HG02885 (cell line): ENCODE measurements at regions not wholly inside any gene's neighbourhood (a gene's known extent, or its start where the extent isn't known, plus 50 kb on each side); places are given as distances from the start of the nearest gene placed in this dataset.
"Not testable (repeated sequence)": the region's sequence is repeated elsewhere in the genome, so short reads cannot be mapped to it uniquely, and the experiment has no call there.

Experiments used
- ATAC-seq: cut with Tn5 transposase; IDR thresholded peaks from one replicate; pipeline ENCODE4 v1.9.1; 2021; ENCODE audit warnings: mild to moderate bottlenecking; ENCODE audit not compliant: unreplicated experiment, poor library complexity

DNA sequence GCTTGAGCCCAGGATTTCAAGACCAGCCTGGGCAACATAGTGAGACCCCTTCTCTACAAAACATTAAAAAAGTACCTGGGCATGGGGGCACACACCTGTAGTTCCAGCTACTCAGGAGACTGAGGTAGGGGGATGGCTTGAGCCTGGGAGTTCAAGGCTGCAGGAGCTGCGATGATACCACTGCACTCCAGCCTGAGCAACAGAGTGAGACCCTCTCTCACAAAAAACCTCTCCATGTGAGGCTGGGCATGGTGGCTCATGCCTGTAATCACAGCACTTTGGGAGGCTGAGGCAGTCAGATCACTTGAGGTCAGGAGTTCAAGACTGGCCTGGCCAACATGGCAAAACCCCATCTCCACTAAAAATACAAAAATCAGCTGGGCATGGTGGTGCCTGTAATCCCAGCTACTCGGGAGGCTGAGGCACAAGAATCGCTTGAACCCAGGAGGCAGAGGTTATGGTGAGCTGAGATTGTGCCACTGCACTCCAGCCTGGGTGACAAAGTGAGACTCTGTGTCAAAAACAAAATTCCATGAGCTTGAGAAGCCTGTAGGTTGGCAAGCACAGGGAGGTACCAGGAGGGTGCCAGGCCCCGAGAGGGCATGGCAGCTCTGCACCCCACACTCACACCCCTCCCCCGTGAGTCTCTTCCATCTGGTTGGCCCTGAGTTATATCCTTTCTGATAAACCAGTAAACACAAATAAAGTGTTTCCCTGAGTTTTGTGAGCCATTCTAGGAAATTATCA, 88.8 kb downstream of the KCNJ18 start:
- not testable (repeated sequence) for ATAC-seq

DNA sequence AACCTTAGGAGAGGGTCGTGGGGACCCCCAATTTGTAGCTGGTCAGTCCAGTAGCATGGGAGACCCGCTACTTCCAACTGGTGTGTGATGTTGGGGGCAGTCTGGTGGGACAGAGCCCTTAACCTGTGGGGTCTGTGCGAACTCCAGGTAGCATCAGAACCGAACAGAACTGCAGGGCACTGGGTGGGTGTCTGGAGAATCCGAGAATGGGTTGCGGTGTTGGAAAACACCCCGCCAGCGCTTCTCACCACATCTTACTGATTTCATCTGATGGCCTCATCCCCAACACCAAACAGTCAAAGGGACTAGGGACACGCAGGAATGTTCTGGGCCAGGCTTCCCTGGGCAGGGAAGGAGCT, 89.3 kb downstream of the KCNJ18 start:
- not testable (repeated sequence) for ATAC-seq

DNA sequence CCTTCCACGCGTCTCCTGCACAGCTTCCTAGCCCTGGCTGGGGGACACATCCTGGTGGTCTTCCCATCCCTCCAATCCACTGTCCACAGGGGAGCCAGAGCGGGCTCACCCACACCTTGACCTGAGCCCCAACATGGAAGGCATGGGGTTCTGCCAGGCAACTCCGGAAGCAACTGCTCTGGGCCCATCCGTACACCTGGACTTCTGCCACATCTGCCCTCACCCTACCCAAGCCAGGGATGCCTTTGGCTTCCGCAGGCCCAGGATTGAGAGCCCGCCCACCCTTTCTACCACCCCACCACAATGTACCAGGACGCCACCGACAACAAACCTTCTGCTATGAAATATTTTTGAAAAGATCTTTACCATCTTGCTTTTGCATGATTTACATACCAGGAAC, 89.8 kb downstream of the KCNJ18 start:
- not testable (repeated sequence) for ATAC-seq

- not testable (repeated sequence) for ATAC-seq
These were observed 90.3 kb downstream of the KCNJ18 start for GRCh38 chr17:21782604-21783003.

DNA sequence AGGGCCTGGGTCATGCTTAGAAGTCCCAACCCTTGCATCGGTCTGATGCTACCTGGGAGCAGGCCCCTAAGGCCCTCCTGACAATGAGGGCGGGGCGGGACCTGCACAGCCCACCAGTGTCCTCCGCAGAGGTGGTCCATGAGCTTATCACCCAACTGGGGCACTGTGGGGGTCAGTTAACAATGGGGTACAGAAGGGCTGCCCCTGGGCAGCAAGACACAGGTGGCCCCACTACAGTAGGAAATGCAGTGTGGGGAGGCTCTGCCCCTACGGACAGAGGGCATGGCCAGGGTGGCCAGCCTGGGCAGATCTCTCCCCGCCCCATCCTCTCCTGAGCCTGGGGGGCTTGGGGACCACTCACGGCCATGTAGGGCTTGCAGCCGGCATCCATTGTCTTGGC, 90.7 kb downstream of the KCNJ18 start:
- not testable (repeated sequence) for ATAC-seq

DNA sequence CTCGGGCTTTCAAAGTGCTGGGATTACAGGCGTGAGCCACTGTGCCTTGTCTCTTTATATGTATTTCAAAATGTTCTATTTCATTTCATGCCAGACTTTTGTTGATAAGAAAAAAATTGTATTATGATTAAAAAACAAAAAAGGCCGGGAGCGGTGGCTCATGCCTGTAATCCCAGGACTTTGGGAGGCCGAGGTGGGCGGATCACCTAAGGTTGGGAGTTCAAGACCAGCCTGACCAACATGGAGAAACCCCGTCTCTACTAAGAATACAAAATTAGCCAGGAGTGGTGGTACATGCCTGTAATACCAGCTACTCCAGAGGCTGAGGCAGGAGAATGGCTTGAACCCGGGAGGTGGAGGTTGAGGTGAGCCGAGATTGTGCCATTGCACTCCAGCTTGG, 121.9 kb downstream of the KCNJ18 start:
- not testable (repeated sequence) for ATAC-seq

- ATAC-seq: no peak
These were observed 122.5 kb downstream of the KCNJ18 start for GRCh38 chr17:21814776-21815175.

DNA sequence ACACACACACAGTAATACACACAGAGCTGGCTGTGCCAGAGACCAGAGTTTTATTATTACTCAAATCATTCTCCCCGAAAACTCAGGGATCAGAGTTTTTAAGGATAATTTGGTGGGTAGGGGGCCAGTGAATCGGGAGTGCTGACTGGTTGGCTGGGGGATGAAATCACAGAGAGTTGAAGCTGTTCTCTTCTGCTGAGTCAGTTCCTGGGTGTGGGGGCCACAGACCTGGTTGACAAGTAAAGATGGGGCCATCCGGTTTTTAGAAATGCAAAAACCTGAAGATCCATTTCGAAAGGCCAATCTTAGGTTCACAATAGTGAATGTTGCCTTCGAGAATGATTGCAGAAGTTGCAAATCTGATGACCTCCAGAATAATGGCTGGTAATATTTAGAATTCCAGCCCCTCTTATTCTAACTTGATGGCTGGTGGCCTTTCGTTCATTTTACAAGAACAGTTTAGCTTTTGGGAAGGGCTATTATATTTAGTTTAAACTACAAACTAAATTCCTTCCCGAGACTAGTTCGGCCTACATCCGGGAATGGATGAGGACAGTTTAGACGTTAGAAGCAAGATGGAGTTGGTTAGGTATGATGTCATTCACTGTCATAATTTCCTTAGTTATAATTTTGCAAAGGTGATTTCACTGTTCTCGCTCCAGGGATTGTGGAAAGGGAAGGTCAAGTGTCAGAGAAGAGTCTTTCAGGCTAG, 123.2 kb downstream of the KCNJ18 start:
- no peak for ATAC-seq

DNA sequence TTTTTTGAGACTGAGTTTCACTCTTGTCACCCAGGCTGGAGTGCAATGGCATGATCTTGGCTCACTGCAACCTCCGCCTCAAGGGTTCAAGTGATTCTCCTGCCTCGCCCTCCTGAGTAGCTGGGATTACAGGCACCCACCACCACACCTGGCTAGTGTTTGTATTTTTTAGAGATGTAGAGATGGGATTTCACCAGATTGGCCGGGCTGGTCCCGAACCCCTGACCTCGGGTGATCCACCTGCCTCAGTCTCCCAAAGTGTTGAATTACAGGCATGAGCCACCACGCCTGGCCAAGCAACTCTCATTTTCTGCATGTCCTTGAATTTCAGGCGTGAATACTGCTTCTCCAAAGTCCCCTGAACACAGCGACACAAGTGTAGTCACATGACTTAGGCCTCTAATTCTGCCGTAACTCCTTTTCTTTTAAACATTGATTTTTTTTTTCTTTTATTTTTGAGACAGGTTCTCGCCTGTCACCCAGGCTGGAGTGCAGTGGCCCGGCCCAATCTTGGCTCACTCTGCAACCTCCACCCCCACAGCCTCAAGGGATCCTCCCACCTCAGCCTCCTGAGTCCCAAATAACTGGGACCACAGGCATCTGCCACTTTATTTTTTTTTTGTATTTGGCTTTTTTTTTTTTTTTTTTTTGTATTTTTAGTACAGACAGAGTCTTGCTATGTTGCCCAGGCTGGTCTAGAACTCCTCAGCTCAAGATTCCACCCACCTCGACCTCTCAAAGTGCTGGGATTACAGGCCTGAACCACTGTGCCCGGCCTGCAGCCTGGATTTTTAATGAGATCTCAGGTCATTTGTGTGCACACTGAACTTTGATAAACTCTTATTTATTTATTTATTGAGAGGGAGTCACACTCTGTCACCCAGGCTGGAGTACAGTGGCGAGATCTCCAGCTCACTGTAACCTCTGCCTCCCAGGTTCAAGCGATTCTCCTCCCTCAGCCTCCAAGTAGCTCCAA, 124.6 kb downstream of the KCNJ18 start:
- no peak for ATAC-seq

DNA sequence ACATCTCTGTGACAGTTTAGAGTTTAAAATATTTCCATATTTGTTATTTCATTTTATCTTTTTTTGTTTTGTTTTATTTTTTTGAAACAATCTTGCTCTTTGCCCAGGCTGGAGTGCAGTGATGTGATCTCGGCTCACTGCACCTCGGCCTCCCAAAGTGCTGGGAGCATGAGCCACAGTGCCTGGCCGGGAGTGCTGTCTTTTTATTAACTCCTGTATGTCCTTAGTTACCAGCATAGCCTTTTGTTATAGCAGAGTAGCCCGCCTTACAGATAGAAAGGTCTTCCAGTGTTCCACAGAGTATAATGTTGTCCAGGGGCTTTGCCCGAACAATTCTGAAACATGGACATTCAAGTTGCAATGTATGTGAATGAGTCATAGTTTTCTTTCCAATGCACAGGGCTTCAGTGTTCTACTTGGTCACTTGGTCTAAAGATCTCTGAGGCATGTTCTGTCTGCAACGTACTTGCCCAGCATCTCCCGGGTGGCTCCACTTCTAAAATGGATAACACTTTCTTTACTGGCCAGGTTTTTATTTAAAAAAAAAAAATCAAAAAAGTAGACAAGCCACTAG, 125.6 kb downstream of the KCNJ18 start:
- ATAC-seq: no peak

DNA sequence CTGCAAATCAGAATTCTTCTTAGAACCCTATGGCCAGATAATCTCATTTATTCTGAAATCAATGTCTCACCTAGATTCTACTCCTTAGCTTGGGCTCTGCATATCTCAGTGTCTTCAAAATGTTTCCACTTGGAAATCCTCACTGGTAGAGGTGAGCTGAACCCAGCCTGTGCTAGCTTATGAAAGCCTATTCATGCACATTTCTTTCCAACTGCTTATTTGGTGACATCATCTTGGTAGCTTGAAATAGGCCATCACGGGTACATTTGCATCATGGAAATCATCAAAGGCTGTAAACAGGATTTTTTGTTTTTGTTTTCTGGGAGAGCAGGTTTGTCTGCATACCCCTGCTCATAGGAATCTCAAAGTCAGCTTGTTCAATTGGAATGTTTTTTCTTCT, 130.8 kb downstream of the KCNJ18 start:
- ATAC-seq: no peak

- no peak for ATAC-seq
These were observed 131.3 kb downstream of the KCNJ18 start for GRCh38 chr17:21823643-21824042.

DNA sequence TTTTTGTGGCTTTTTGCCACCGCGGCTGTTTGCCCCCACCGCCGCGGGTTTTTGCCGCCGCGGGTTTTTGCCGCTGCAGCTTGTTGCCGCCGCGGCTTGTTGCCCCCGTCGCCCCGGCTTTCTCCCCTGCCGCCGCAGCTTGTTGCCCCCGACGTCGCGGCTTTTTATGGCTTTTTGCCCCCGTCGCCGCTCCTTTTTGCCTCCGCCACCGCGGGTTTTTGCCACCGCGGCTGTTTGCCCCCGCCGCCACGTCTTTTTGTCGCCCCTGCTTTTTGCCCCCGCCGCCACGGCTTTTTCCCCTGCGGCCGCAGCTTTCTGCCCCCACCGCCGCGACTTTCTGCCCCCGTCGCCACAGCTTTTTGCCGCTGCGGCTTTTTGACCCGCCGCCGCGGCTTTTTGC, 149.5 kb downstream of the KCNJ18 start:
- ATAC-seq: no peak

- ATAC-seq: no peak
These were observed 150.3 kb downstream of the KCNJ18 start for GRCh38 chr17:21842332-21843317.

- no peak for ATAC-seq
These were observed 151.1 kb downstream of the KCNJ18 start for GRCh38 chr17:21843318-21843865.

DNA sequence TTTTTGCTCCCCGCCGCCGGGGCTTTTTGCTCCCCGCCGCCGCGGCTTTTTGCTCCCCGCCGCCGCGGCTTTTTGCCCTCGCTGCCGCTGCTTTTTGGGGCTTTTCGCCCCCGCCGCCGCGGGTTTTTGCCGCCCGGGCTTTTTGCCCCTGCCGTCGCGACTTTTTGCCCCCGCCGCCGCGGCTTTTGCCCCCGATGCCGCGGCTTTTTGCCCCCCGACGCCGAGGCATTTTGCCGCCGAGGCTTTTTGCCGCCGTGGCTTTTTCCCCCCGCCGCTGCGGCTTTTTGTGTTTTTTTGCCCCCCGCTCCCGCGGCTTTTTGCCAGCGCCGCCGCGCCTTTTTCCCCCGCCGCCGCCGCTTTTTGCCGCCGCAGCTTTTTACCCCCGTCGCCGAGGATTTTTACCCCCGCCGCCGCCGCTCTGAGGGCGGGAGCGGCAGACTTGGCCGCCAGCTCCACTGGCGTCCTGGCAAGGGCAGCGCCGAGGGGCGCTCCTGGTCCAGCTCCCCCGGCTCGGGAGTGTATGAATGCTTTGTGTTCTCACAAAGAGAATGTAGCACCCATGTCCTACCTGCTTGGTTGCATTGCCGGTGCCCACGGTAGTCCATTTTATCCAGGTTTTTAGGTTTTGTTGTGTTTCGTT, 151.7 kb downstream of the KCNJ18 start:
- no peak for ATAC-seq

- not testable (repeated sequence) for ATAC-seq
These were observed 156.2 kb downstream of the KCNJ18 start for GRCh38 chr17:21848510-21848909.

GRCh38 chr17:21849030-21849429, 156.7 kb downstream of the KCNJ18 start:
- ATAC-seq: not testable (repeated sequence)
